ENCODE measurements at regions not wholly inside any gene's neighbourhood (a gene's known extent, or its start where the extent isn't known, plus 50 kb on each side); places are given as distances from the start of the nearest gene placed in this dataset.

GRCh38 chr9:31027678-31028077, 1356.8 kb upstream of the ACO1 start:
- Histone ChIP-seq H3K27me3 (ENCODE audit: insufficient read depth, low read length) (no peaks in the 10 kb centered on the region), H3K4me2 (ENCODE audit: low read length) (no peak overlapping the region), H3K79me2 (ENCODE audit: insufficient read depth, low read length) (no peaks in the 10 kb centered on the region), H3K4me1 (ENCODE audit: insufficient read depth, low read length, severe bottlenecking) (no peaks in the 10 kb centered on the region), H3K9me3 (ENCODE audit: low read length) (no peaks in the 10 kb centered on the region), H2AFZ (ENCODE audit: low read length) (no peak overlapping the region), H3K9me2 (ENCODE audit: low read depth, low read length) (no peaks in the 10 kb centered on the region), H3F3A (ENCODE audit: insufficient read depth, low read length) (no peaks in the 10 kb centered on the region), H3K27ac (ENCODE audit: low read depth, low read length, poor library complexity, severe bottlenecking) (no peak overlapping the region), H4K20me1 (ENCODE audit: insufficient read depth, low read length) (no peaks in the 10 kb centered on the region), H3K9ac (ENCODE audit: low read length) (no peak overlapping the region), H3K4me3 (ENCODE audit: low read depth, low read length, poor library complexity, severe bottlenecking) (no peak overlapping the region), H3K36me3 (ENCODE audit: insufficient read depth, low read length) (no peaks in the 10 kb centered on the region)
- TF ChIP-seq EZH2 (IDR thresholded peaks at IDR 0.05; ENCODE audit: borderline replicate concordance, low read length), result no peak
- no peak for TF ChIP-seq CTCF (IDR thresholded peaks at IDR 0.05; ENCODE audit: low read length)

GRCh38 chr9:31028137-31028536, 1356.3 kb upstream of the ACO1 start:
- no peak overlapping the region for H3K9ac ChIP-seq (ENCODE audit: low read length)
- H3F3A ChIP-seq (ENCODE audit: insufficient read depth, low read length), result no peaks in the 10 kb centered on the region
- H3K79me2 ChIP-seq (ENCODE audit: insufficient read depth, low read length), result no peaks in the 10 kb centered on the region
- TF ChIP-seq CTCF (IDR thresholded peaks at IDR 0.05; ENCODE audit: low read length), result no peak
- no peak for TF ChIP-seq EZH2 (IDR thresholded peaks at IDR 0.05; ENCODE audit: borderline replicate concordance, low read length)
- no peaks in the 10 kb centered on the region for H3K27me3 ChIP-seq (ENCODE audit: insufficient read depth, low read length)
- no peaks in the 10 kb centered on the region for H3K9me2 ChIP-seq (ENCODE audit: low read depth, low read length)
- no peak overlapping the region for H3K4me2 ChIP-seq (ENCODE audit: low read length)
- H4K20me1 ChIP-seq (ENCODE audit: insufficient read depth, low read length), result no peaks in the 10 kb centered on the region
- no peak overlapping the region for H3K27ac ChIP-seq (ENCODE audit: low read depth, low read length, poor library complexity, severe bottlenecking)
- H3K36me3 ChIP-seq (ENCODE audit: insufficient read depth, low read length), result no peaks in the 10 kb centered on the region
- H3K4me3 ChIP-seq (ENCODE audit: low read depth, low read length, poor library complexity, severe bottlenecking), result no peak overlapping the region
- H2AFZ ChIP-seq (ENCODE audit: low read length), result no peak overlapping the region
- no peaks in the 10 kb centered on the region for H3K9me3 ChIP-seq (ENCODE audit: low read length)
- H3K4me1 ChIP-seq (ENCODE audit: insufficient read depth, low read length, severe bottlenecking), result no peaks in the 10 kb centered on the region

- no peak for TF ChIP-seq EZH2 (IDR thresholded peaks at IDR 0.05; ENCODE audit: borderline replicate concordance, low read length)
- no peak for TF ChIP-seq CTCF (IDR thresholded peaks at IDR 0.05; ENCODE audit: low read length)
- Histone ChIP-seq H3K79me2 (ENCODE audit: insufficient read depth, low read length) (no peaks in the 10 kb centered on the region), H3K9ac (ENCODE audit: low read length) (no peak overlapping the region), H3K4me1 (ENCODE audit: insufficient read depth, low read length, severe bottlenecking) (no peaks in the 10 kb centered on the region), H4K20me1 (ENCODE audit: insufficient read depth, low read length) (no peaks in the 10 kb centered on the region), H3K9me3 (ENCODE audit: low read length) (no peaks in the 10 kb centered on the region), H3K4me3 (ENCODE audit: low read depth, low read length, poor library complexity, severe bottlenecking) (no peak overlapping the region), H3K27ac (ENCODE audit: low read depth, low read length, poor library complexity, severe bottlenecking) (no peak overlapping the region), H2AFZ (ENCODE audit: low read length) (no peak overlapping the region), H3K27me3 (ENCODE audit: insufficient read depth, low read length) (no peaks in the 10 kb centered on the region), H3K36me3 (ENCODE audit: insufficient read depth, low read length) (no peaks in the 10 kb centered on the region), H3K9me2 (ENCODE audit: low read depth, low read length) (no peaks in the 10 kb centered on the region), H3F3A (ENCODE audit: insufficient read depth, low read length) (no peaks in the 10 kb centered on the region), H3K4me2 (ENCODE audit: low read length) (no peak overlapping the region)
Measured at GRCh38 chr9:31030741-31031202, 1353.7 kb upstream of the ACO1 start.
